Loucy (cell line): ENCODE measurements at regions not wholly inside any gene's neighbourhood (a gene's known extent, or its start where the extent isn't known, plus 50 kb on each side); places are given as distances from the start of the nearest gene placed in this dataset.

Source experiments
- H2AFZ ChIP-seq: fragments of 200-600 bp; sonication (generic); 2 replicates; pipeline ENCODE4 v1.6.0; 2016; ENCODE audit warnings: antibody characterized with exemption, mild to moderate bottlenecking, low read length, moderate library complexity
- H3F3A ChIP-seq: fragments of 200-600 bp; 2 replicates; pipeline ENCODE4 v1.6.0; 2016; ENCODE audit warnings: antibody characterized with exemption, low read depth, mild to moderate bottlenecking
- H3K27me3 ChIP-seq: fragments of 200-600 bp; sonication (generic); 2 replicates; pipeline ENCODE4 v1.6.1; 2014; ENCODE audit warnings: low read length, mild to moderate bottlenecking; ENCODE audit not compliant: insufficient read depth, poor library complexity, severe bottlenecking
- H3K36me3 ChIP-seq: fragments of 200-600 bp; sonication (generic); 2 replicates; pipeline ENCODE4 v1.6.1; 2016; ENCODE audit warnings: low read length; ENCODE audit not compliant: insufficient read depth
- H3K4me1 ChIP-seq: fragments of 200-600 bp; sonication (generic); 2 replicates; pipeline ENCODE4 v1.5.1; 2014; ENCODE audit warnings: low read length, mild to moderate bottlenecking; ENCODE audit not compliant: insufficient read depth, poor library complexity, severe bottlenecking
- H3K4me2 ChIP-seq: fragments of 200-600 bp; sonication (generic); 2 replicates; pipeline ENCODE4 v1.6.0; 2014; ENCODE audit warnings: antibody characterized with exemption, low read length, low read depth, mild to moderate bottlenecking; ENCODE audit not compliant: poor library complexity, severe bottlenecking
- H3K4me3 ChIP-seq: fragments of 200-600 bp; sonication (generic); 2 replicates; pipeline ENCODE4 v1.5.1; 2014; ENCODE audit warnings: low read length, mild to moderate bottlenecking, mixed read lengths; ENCODE audit not compliant: poor library complexity, severe bottlenecking
- H3K79me2 ChIP-seq: fragments of 200-600 bp; sonication (generic); 2 replicates; pipeline ENCODE4 v1.6.1; 2014; ENCODE audit warnings: low read length; ENCODE audit not compliant: insufficient read depth
- H3K9ac ChIP-seq: fragments of 200-600 bp; sonication (generic); 2 replicates; pipeline ENCODE4 v1.6.0; 2014; ENCODE audit warnings: mild to moderate bottlenecking, low read depth, low read length, moderate library complexity; ENCODE audit not compliant: poor library complexity, severe bottlenecking
- H3K9me2 ChIP-seq: fragments of 200-600 bp; sonication (generic); replicated peaks from 2 replicates; pipeline ENCODE4 v1.6.1; 2016; ENCODE audit warnings: low read depth, low read length, mixed read lengths
- H3K9me3 ChIP-seq: fragments of 200-600 bp; sonication (generic); 2 replicates; pipeline ENCODE4 v1.6.1; 2014; ENCODE audit warnings: mild to moderate bottlenecking, antibody characterized with exemption, low read length, low read depth; ENCODE audit not compliant: insufficient read depth
- H4K20me1 ChIP-seq: fragments of 200-600 bp; sonication (generic); 2 replicates; pipeline ENCODE4 v1.6.0; 2014; ENCODE audit warnings: antibody characterized with exemption, low read length, mild to moderate bottlenecking; ENCODE audit not compliant: insufficient read depth, poor library complexity, severe bottlenecking
- CTCF ChIP-seq: fragments of 200-600 bp; sonication (generic); conservative IDR thresholded peaks from 2 replicates; pipeline ENCODE4 v1.5.1; 2014; ENCODE audit warnings: mild to moderate bottlenecking, antibody characterized with exemption, low read length
- EZH2phosphoT487 ChIP-seq: fragments of 200-600 bp; IDR thresholded peaks from 2 replicates; pipeline ENCODE4 v1.6.1; 2018; ENCODE audit warnings: antibody characterized with exemption, mild to moderate bottlenecking, moderate library complexity, borderline replicate concordance

DNA sequence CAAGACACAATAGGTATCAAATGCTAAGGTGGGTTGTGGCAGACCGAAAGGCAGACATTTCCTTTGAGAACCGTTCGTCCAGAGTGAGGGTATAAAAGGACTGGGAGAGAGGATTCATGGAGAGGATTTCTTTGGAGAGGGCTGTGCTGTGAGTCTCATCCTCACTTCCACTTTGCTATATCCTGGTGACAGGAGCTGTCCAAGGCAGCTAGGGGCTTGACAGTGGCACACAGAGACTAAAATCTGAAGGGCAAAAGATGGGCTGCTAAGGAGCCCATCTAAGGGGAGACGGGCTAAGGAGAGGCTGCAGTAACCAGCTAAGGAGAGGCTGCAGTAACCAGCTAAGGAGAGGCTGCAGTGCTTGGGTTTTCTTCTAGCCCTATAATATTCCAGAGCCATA lies 214.0 kb upstream of the ADRA1B start:
- H3K9me3 ChIP-seq, result no peaks in the 10 kb centered on the region
- H3F3A ChIP-seq, result no peaks in the 10 kb centered on the region
- no peaks in the 10 kb centered on the region for H3K79me2 ChIP-seq
- H3K27me3 ChIP-seq, result no peaks in the 10 kb centered on the region
- no peaks in the 10 kb centered on the region for H3K4me1 ChIP-seq
- no peak for TF ChIP-seq CTCF
- no peak for TF ChIP-seq EZH2phosphoT487
- H2AFZ ChIP-seq, result no peak overlapping the region
- H3K4me2 ChIP-seq, result no peak overlapping the region
- H3K36me3 ChIP-seq, result no peaks in the 10 kb centered on the region
- no peak overlapping the region for H3K9ac ChIP-seq
- H3K9me2 ChIP-seq, result no peaks in the 10 kb centered on the region
- H4K20me1 ChIP-seq, result no peaks in the 10 kb centered on the region
- no peak overlapping the region for H3K4me3 ChIP-seq

DNA sequence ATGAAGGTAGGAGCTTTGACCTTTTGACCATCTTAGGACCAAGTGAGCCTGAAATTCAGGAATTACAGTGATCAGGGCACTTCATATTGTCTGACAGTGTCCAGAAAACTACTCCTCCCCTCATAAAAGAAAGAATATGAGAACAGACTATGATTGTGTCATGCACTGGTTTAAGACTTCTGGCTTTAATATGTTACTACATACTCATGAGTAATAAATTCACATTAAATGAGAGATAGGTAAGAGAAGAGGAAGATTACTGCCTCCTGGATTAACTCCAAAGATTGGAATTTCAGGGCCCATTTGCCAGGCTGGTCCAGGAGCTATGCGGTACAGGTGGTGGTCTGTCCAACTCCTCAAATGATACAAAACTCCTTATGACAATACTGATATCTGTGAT lies 213.5 kb upstream of the ADRA1B start:
- H3K4me1 ChIP-seq, result no peaks in the 10 kb centered on the region
- H3K4me2 ChIP-seq, result no peak overlapping the region
- H4K20me1 ChIP-seq, result no peaks in the 10 kb centered on the region
- H3K27me3 ChIP-seq, result no peaks in the 10 kb centered on the region
- H3F3A ChIP-seq, result no peaks in the 10 kb centered on the region
- no peak overlapping the region for H2AFZ ChIP-seq
- no peaks in the 10 kb centered on the region for H3K9me2 ChIP-seq
- no peak for TF ChIP-seq CTCF
- TF ChIP-seq EZH2phosphoT487, result no peak
- no peaks in the 10 kb centered on the region for H3K79me2 ChIP-seq
- no peaks in the 10 kb centered on the region for H3K9me3 ChIP-seq
- no peak overlapping the region for H3K4me3 ChIP-seq
- H3K36me3 ChIP-seq, result no peaks in the 10 kb centered on the region
- no peak overlapping the region for H3K9ac ChIP-seq

DNA sequence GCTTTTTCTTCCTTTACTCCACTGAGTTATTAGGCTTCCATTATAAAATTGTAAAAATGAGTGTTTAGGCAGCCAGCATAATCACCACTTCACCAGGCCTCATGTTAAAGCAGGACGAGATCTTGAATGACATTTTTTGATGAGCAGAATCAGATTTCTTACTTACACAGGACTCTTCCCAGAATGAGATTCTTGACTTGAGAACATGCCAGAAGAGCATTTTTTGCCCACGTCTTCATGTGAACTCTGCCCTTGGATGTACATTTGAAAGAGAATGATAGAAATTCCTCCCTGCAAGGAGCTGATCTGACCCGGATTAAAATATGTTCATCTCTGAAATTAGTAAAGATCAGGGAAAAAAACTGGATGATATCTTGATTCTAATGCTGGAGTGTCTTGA lies 212.1 kb upstream of the ADRA1B start:
- TF ChIP-seq CTCF (no peak), EZH2phosphoT487 (no peak)
- H3K9me3 ChIP-seq, result no peaks in the 10 kb centered on the region
- H3K4me1 ChIP-seq, result no peaks in the 10 kb centered on the region
- no peaks in the 10 kb centered on the region for H4K20me1 ChIP-seq
- no peaks in the 10 kb centered on the region for H3K79me2 ChIP-seq
- no peak overlapping the region for H3K9ac ChIP-seq
- no peaks in the 10 kb centered on the region for H3K27me3 ChIP-seq
- H3K4me3 ChIP-seq, result no peak overlapping the region
- H3K36me3 ChIP-seq, result no peaks in the 10 kb centered on the region
- H3K9me2 ChIP-seq, result no peaks in the 10 kb centered on the region
- H3F3A ChIP-seq, result no peaks in the 10 kb centered on the region
- H2AFZ ChIP-seq, result no peak overlapping the region
- H3K4me2 ChIP-seq, result no peak overlapping the region
